SH-SY5Y (cell line): ENCODE measurements at regions not wholly inside any gene's neighbourhood (a gene's known extent, or its start where the extent isn't known, plus 50 kb on each side); places are given as distances from the start of the nearest gene placed in this dataset.

Source experiments
- GATA2 ChIP-seq: IDR thresholded peaks from 2 replicates; pipeline ENCODE4 v1.6.1; 2011; ENCODE audit warnings: mild to moderate bottlenecking, low read depth, low read length
- GATA3 ChIP-seq: IDR thresholded peaks from 2 replicates; pipeline ENCODE4 v1.6.1; 2011; ENCODE audit warnings: low read depth, mild to moderate bottlenecking, low read length, moderate library complexity

DNA sequence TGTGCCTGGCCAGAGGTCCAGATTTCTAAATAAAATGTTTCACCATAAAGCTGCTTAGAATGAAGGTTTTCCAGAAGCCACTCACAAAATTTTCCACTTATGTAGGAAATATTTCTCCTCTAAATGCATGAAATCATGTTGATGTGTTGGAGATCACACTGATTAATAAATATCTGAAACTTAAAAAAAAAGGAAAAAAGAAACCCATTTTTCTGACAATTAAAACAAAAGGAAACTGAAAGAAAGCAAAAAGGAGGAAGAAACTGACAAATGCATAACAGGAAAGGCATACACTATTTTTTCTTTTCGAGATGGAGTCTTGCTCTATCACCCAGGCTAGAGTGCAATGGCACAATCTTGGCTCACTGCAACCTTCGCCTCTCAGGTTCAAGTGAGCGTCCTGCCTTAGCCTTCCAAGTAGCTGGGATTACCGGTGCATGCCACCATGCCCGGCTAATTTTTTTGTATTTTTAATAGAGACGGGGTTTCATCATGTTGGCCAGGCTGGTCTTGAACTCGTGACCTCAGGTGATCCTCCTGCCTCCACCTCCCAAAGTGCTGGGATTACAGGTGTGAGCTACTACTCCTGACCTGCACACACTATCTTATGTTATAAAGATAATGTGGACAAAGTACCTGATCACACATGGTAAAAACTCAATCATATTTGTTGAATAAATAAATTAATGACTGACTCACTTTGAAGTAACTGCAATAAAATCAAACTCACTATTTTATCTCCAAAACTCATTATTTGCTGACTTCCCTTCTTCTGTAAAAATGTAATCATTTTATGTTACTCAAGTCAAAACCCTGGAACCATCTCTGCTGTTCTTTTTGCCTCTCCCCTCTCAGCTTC lies 149.8 kb upstream of the NR5A2 start:
- TF ChIP-seq GATA2: no peak
- TF ChIP-seq GATA3: no peak
